ENCODE measurements at regions not wholly inside any gene's neighbourhood (a gene's known extent, or its start where the extent isn't known, plus 50 kb on each side); places are given as distances from the start of the nearest gene placed in this dataset.

GRCh38 chr1:64387389-64388285, 82.3 kb upstream of the CACHD1 start:
- no peaks in the 10 kb centered on the region for H3K36me3 ChIP-seq (ENCODE audit: insufficient read depth, insufficient read length, low read length)
- H3K4me3 ChIP-seq (ENCODE audit: insufficient read length, low read depth), result no peak overlapping the region
- no peaks in the 10 kb centered on the region for H3K27me3 ChIP-seq (ENCODE audit: insufficient read depth, insufficient read length)
- DNase-seq (ENCODE audit: low read depth, low spot score), result no peak
- TF ChIP-seq SUZ12 (IDR thresholded peaks at IDR 0.05; ENCODE audit: extremely low read depth, insufficient read depth, insufficient read length) (no peak), YY1 (IDR thresholded peaks at IDR 0.05; ENCODE audit: insufficient read depth, insufficient read length) (no peak), ZNF274 (IDR thresholded peaks at IDR 0.05; ENCODE audit: low read depth, low read length) (no peak)
- H3K4me1 ChIP-seq (ENCODE audit: insufficient read depth, insufficient read length), result no peaks in the 10 kb centered on the region
- H3K9me3 ChIP-seq (ENCODE audit: insufficient read depth, low read length), result no peaks in the 10 kb centered on the region
- H3K9ac ChIP-seq (ENCODE audit: insufficient read length, low read depth), result no peak overlapping the region

GRCh38 chr1:64388336-64388735, 81.6 kb upstream of the CACHD1 start:
- H3K4me1 ChIP-seq (ENCODE audit: insufficient read depth, insufficient read length), result no peaks in the 10 kb centered on the region
- H3K4me3 ChIP-seq (ENCODE audit: insufficient read length, low read depth), result no peak overlapping the region
- no peaks in the 10 kb centered on the region for H3K36me3 ChIP-seq (ENCODE audit: insufficient read depth, insufficient read length, low read length)
- H3K9me3 ChIP-seq (ENCODE audit: insufficient read depth, low read length), result no peaks in the 10 kb centered on the region
- TF ChIP-seq ZNF274 (IDR thresholded peaks at IDR 0.05; ENCODE audit: low read depth, low read length) (no peak), SUZ12 (IDR thresholded peaks at IDR 0.05; ENCODE audit: extremely low read depth, insufficient read depth, insufficient read length) (no peak), YY1 (IDR thresholded peaks at IDR 0.05; ENCODE audit: insufficient read depth, insufficient read length) (no peak)
- no peak for DNase-seq (ENCODE audit: low read depth, low spot score)
- H3K27me3 ChIP-seq (ENCODE audit: insufficient read depth, insufficient read length), result no peaks in the 10 kb centered on the region
- H3K9ac ChIP-seq (ENCODE audit: insufficient read length, low read depth), result no peak overlapping the region

DNA sequence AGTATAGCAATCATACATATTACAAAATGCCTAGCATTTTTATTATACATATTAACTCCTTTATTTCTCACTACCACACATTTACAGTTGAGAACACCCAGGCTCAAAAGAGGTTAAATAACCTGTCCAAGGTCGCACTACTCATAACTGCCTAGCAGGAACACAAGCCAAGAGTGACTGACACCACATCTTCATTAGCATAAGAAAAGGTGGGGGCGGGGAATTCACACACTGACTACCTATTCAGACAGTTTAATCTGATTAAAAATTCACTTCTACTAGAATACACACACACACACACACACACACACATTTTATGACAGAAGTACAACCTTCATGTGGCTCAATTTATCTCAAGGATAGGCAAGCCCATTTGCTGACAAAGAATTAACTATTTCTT, 77.8 kb upstream of the CACHD1 start:
- no peak for TF ChIP-seq SUZ12 (IDR thresholded peaks at IDR 0.05; ENCODE audit: extremely low read depth, insufficient read depth, insufficient read length)
- no peak for TF ChIP-seq YY1 (IDR thresholded peaks at IDR 0.05; ENCODE audit: insufficient read depth, insufficient read length)
- no peak for TF ChIP-seq ZNF274 (IDR thresholded peaks at IDR 0.05; ENCODE audit: low read depth, low read length)
- Histone ChIP-seq H3K36me3 (ENCODE audit: insufficient read depth, insufficient read length, low read length) (no peaks in the 10 kb centered on the region), H3K4me1 (ENCODE audit: insufficient read depth, insufficient read length) (no peaks in the 10 kb centered on the region), H3K9me3 (ENCODE audit: insufficient read depth, low read length) (no peaks in the 10 kb centered on the region), H3K4me3 (ENCODE audit: insufficient read length, low read depth) (no peak overlapping the region), H3K27me3 (ENCODE audit: insufficient read depth, insufficient read length) (no peaks in the 10 kb centered on the region), H3K9ac (ENCODE audit: insufficient read length, low read depth) (no peak overlapping the region)
- peak; percentile 20 for DNase-seq (ENCODE audit: low read depth, low spot score)

DNA sequence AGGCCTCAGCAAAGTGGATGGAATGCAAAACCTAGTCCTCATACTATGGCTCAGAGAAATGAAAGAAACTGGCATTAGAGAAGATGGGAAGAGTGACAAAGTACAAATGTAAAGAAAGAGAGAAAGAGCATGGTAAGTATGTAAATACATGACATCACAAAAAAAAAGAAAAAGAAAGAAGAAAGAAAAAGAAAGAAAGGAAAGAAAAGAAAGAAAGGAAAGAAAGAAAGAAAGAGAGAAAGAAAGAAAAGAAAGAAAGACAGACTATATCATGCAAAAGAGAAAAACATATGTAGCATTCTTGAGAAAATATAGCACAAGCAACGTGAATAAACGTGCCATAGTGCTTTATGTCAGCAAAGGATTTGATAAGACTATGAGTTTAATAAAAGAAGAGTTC, 76.1 kb upstream of the CACHD1 start:
- no peak for DNase-seq (ENCODE audit: low read depth, low spot score)
- Histone ChIP-seq H3K4me3 (ENCODE audit: insufficient read length, low read depth) (no peak overlapping the region), H3K9ac (ENCODE audit: insufficient read length, low read depth) (no peak overlapping the region), H3K27me3 (ENCODE audit: insufficient read depth, insufficient read length) (no peaks in the 10 kb centered on the region), H3K9me3 (ENCODE audit: insufficient read depth, low read length) (no peaks in the 10 kb centered on the region), H3K36me3 (ENCODE audit: insufficient read depth, insufficient read length, low read length) (no peaks in the 10 kb centered on the region), H3K4me1 (ENCODE audit: insufficient read depth, insufficient read length) (no peaks in the 10 kb centered on the region)
- TF ChIP-seq SUZ12 (IDR thresholded peaks at IDR 0.05; ENCODE audit: extremely low read depth, insufficient read depth, insufficient read length) (no peak), YY1 (IDR thresholded peaks at IDR 0.05; ENCODE audit: insufficient read depth, insufficient read length) (no peak), ZNF274 (IDR thresholded peaks at IDR 0.05; ENCODE audit: low read depth, low read length) (no peak)

- Histone ChIP-seq H3K9ac (ENCODE audit: insufficient read length, low read depth) (no peak overlapping the region), H3K36me3 (ENCODE audit: insufficient read depth, insufficient read length, low read length) (no peaks in the 10 kb centered on the region), H3K4me1 (ENCODE audit: insufficient read depth, insufficient read length) (no peaks in the 10 kb centered on the region), H3K4me3 (ENCODE audit: insufficient read length, low read depth) (no peak overlapping the region), H3K9me3 (ENCODE audit: insufficient read depth, low read length) (no peaks in the 10 kb centered on the region), H3K27me3 (ENCODE audit: insufficient read depth, insufficient read length) (no peaks in the 10 kb centered on the region)
- DNase-seq (ENCODE audit: low read depth, low spot score), result peak; percentile 56
- no peak for TF ChIP-seq YY1 (IDR thresholded peaks at IDR 0.05; ENCODE audit: insufficient read depth, insufficient read length)
- no peak for TF ChIP-seq ZNF274 (IDR thresholded peaks at IDR 0.05; ENCODE audit: low read depth, low read length)
- no peak for TF ChIP-seq SUZ12 (IDR thresholded peaks at IDR 0.05; ENCODE audit: extremely low read depth, insufficient read depth, insufficient read length)
Measured at GRCh38 chr1:64396817-64397216, 73.1 kb upstream of the CACHD1 start.

- Histone ChIP-seq H3K9ac (ENCODE audit: insufficient read length, low read depth) (no peak overlapping the region), H3K27me3 (ENCODE audit: insufficient read depth, insufficient read length) (no peaks in the 10 kb centered on the region), H3K4me3 (ENCODE audit: insufficient read length, low read depth) (no peak overlapping the region), H3K36me3 (ENCODE audit: insufficient read depth, insufficient read length, low read length) (no peaks in the 10 kb centered on the region), H3K4me1 (ENCODE audit: insufficient read depth, insufficient read length) (no peaks in the 10 kb centered on the region), H3K9me3 (ENCODE audit: insufficient read depth, low read length) (no peaks in the 10 kb centered on the region)
- no peak for TF ChIP-seq YY1 (IDR thresholded peaks at IDR 0.05; ENCODE audit: insufficient read depth, insufficient read length)
- TF ChIP-seq ZNF274 (IDR thresholded peaks at IDR 0.05; ENCODE audit: low read depth, low read length), result no peak
- DNase-seq (ENCODE audit: low read depth, low spot score), result no peak
Measured at GRCh38 chr1:64397541-64397940, 72.4 kb upstream of the CACHD1 start.

DNA sequence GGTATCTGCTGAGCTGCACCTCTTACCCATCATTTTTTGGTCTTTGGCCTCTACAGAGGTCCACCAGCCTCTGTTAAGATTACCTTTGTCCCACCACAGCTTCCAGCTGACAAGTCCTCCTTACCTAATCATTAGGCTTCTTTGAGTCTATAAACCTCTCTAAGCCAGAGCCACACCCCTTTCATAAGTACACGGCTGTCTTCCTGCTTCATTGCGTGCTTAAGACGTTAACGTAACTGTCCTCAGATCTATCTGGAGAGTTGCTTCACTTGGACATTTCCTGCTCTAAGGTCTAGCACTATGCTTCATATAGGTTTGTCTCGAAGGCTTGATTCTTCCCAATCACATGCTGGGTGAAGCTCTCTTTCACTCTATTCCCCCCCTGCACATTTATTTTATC, 71.0 kb upstream of the CACHD1 start:
- Histone ChIP-seq H3K4me3 (ENCODE audit: insufficient read length, low read depth) (no peak overlapping the region), H3K9ac (ENCODE audit: insufficient read length, low read depth) (no peak overlapping the region), H3K9me3 (ENCODE audit: insufficient read depth, low read length) (no peaks in the 10 kb centered on the region), H3K27me3 (ENCODE audit: insufficient read depth, insufficient read length) (no peaks in the 10 kb centered on the region), H3K4me1 (ENCODE audit: insufficient read depth, insufficient read length) (no peaks in the 10 kb centered on the region), H3K36me3 (ENCODE audit: insufficient read depth, insufficient read length, low read length) (no peaks in the 10 kb centered on the region)
- DNase-seq (ENCODE audit: low read depth, low spot score), result no peak
- TF ChIP-seq SUZ12 (IDR thresholded peaks at IDR 0.05; ENCODE audit: extremely low read depth, insufficient read depth, insufficient read length), result no peak
- TF ChIP-seq YY1 (IDR thresholded peaks at IDR 0.05; ENCODE audit: insufficient read depth, insufficient read length), result no peak
- no peak for TF ChIP-seq ZNF274 (IDR thresholded peaks at IDR 0.05; ENCODE audit: low read depth, low read length)
